ENCODE measurements at regions not wholly inside any gene's neighbourhood (a gene's known extent, or its start where the extent isn't known, plus 50 kb on each side); places are given as distances from the start of the nearest gene placed in this dataset.
A peak's percentile ranks its signal among the peaks of the same experiment; 100 is the strongest.
"Not testable (repeated sequence)": the region's sequence is repeated elsewhere in the genome, so short reads cannot be mapped to it uniquely, and the experiment has no call there.

DNA sequence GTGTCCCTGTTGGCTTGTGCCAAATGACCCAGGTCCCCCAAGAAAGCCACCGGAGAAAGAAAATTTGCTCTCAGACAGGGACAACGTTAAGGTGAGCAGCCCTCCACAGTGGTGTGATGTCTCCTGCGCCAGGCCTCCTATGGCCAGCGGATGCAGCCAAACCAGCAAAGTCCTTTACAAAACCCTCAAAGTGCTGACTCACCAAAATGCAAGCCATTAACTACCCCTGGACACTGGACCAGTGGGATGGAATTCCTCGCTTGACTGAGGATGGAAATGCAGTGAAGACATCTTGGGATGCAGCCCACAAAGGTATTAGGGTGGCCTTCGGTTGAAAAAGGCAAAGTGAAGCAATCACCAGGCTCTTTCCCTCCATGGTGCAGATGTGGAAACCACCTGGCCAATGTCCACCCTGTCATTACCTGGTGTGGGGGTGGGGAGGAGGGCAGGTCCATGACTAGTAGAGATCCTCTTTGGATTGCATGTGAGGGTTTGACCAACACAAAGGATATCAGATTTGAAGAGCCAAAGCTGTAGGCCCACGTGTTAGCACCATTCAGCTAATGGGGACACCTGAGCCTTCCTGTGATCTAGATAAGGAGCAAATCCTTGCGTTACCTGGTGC is 127.4 kb upstream of the SLC6A11 start:
- no peak for ATAC-seq (ENCODE audit: low read depth in 2 of 2)
- no peaks in the 10 kb centered on the region for H3K9me3 Mint-ChIP-seq
- no peaks in the 10 kb centered on the region for H3K36me3 Mint-ChIP-seq

DNA sequence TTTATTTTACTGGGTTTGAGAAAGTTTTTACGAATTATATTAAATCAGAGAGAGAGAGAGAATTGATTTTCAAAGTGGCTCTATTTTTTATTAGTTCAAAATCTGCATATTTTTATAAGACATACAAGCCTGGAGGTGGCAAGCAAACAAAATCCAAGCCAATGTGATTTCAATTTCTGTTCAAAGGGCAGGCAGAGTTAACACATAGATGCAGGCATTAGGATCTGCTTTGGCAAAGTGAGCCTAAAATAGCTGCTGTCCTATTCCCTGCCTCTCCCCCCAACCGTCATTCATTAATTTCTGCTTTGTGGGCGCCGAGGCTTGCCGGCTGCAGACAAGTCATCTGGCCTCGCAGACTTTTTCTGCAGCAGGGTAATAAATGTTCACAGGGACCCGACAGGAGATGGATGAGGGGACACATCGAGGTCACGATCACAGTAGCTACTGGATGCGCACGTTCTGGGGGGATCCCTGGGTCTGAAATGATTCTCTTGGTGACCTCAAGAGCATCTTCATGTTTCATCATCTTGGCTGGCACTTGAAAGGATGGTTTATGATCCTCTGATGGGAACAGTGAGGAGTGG is 123.9 kb upstream of the SLC6A11 start:
- peaks cover 0 to 2% (median 0%) of the 10 kb centered on the region in 7 donors for H3K9me3 Mint-ChIP-seq
- H3K27me3 Mint-ChIP-seq, result peaks cover 21 to 26% (median 22%) of the 10 kb centered on the region in 3 donors
- ATAC-seq (ENCODE audit: low read depth in 2 of 2) (no peak), DNase-seq (no peak)
- no peaks in the 10 kb centered on the region for H3K4me1 Mint-ChIP-seq
- no peak overlapping the region for H3K4me3 Mint-ChIP-seq
- no peak overlapping the region for H3K27ac Mint-ChIP-seq
- H3K36me3 Mint-ChIP-seq, result no peaks in the 10 kb centered on the region

More for the DNA sequence above, 127.4 kb upstream of the SLC6A11 start:
- no peak overlapping the region for H3K27ac Mint-ChIP-seq
- H3K27me3 Mint-ChIP-seq, result peaks cover 0 to 22% (median 21%) of the 10 kb centered on the region in 3 donors
- no peaks in the 10 kb centered on the region for H3K4me1 Mint-ChIP-seq
- no peak overlapping the region for H3K4me3 Mint-ChIP-seq
- DNase-seq, result no peak

GRCh38 chr3:10693457-10693856 is 122.6 kb upstream of the SLC6A11 start:
- Mint-ChIP-seq H3K4me1 (no peaks in the 10 kb centered on the region), H3K36me3 (no peaks in the 10 kb centered on the region), H3K9me3 (peaks cover 0 to 2% (median 0%) of the 10 kb centered on the region in 7 donors), H3K4me3 (no peak overlapping the region), H3K27ac (no peak overlapping the region), H3K27me3 (peaks cover 22 to 29% (median 28%) of the 10 kb centered on the region in 3 donors)
- no peak for DNase-seq
- no peak for ATAC-seq (ENCODE audit: low read depth in 2 of 2)

DNA sequence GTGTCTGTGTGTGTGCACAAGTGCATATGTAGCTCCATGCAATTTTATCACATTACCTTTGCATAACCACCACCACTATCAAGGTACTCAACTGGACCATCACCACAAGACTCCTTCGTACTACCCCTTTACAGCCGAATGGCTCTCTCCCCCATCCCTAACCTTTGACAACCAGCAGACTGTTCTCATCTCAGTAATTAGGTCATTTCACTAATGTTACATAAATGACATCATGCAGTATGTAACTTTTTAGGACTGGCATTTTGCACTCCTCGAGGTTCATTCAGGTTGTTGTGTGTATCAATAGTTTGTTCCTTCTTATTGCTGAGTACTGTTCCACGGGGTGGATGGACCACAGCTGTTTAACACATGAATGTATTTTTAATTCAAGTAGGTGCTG is 121.8 kb upstream of the SLC6A11 start:
- Mint-ChIP-seq H3K27me3 (peaks cover 27 to 34% (median 32%) of the 10 kb centered on the region in 3 donors), H3K4me1 (no peaks in the 10 kb centered on the region), H3K4me3 (no peak overlapping the region), H3K36me3 (no peaks in the 10 kb centered on the region), H3K9me3 (peaks cover 0 to 2% (median 0%) of the 10 kb centered on the region in 7 donors), H3K27ac (no peak overlapping the region)
- DNase-seq, result no peak
- ATAC-seq (ENCODE audit: low read depth in 2 of 2), result no peak

GRCh38 chr3:10695186-10695585 is 120.8 kb upstream of the SLC6A11 start:
- not testable (repeated sequence) for H3K9me3 Mint-ChIP-seq; H3K27ac Mint-ChIP-seq; H3K4me1 Mint-ChIP-seq; ATAC-seq (ENCODE audit: low read depth in 2 of 2); H3K36me3 Mint-ChIP-seq; H3K4me3 Mint-ChIP-seq; DNase-seq
- peaks cover 29 to 39% (median 31%) of the 10 kb centered on the region in 3 donors for H3K27me3 Mint-ChIP-seq

DNA sequence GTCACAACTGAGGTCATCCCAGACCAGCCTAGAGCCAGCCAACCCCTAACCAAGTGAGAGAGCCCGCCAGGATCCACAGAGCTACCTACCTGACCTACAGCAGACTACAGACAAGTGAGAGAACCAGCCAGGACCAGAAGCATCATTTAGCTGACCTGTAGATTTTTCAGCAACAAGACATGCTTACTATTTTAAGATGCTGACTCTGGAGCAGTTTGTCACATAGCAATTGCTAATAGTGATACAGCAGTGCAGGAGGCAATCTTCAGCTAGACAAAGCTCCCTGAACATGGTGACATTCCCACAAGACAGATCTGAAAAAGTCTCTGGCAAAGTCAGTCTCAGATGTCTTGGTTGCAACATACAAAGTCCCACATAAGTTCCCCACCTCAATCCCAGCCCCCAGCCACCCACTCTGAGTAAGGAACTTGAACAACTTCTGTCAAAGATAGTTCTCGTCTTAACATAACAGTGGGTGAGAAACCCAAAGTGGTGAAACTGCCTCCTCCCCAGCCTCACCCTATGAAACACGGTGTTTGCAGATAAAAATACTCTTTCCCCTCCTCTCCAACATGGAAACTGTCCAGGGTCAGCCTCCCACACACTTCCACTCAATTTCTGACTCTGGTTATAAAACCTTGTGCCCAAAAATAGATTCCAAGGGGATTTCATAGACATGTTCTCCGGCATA is 120.3 kb upstream of the SLC6A11 start:
- Mint-ChIP-seq H3K4me1 (no peaks in the 10 kb centered on the region), H3K27me3 (peaks cover 34 to 45% (median 36%) of the 10 kb centered on the region in 3 donors), H3K9me3 (peaks cover 0 to 4% (median 0%) of the 10 kb centered on the region in 7 donors), H3K4me3 (no peak overlapping the region), H3K36me3 (no peaks in the 10 kb centered on the region), H3K27ac (no peak overlapping the region)
- no peak for ATAC-seq (ENCODE audit: low read depth in 2 of 2)
- DNase-seq, result no peak

- ATAC-seq (ENCODE audit: low read depth in 2 of 2) (no peak), DNase-seq (no peak)
- no peak overlapping the region for H3K4me3 Mint-ChIP-seq
- peaks cover 44 to 67% (median 57%) of the 10 kb centered on the region in 3 donors for H3K27me3 Mint-ChIP-seq
- H3K36me3 Mint-ChIP-seq, result no peaks in the 10 kb centered on the region
- H3K9me3 Mint-ChIP-seq, result peaks cover 0 to 6% (median 0%) of the 10 kb centered on the region in 7 donors
- no peak overlapping the region for H3K27ac Mint-ChIP-seq
- peaks cover 0 to 1% (median 0%) of the 10 kb centered on the region in 3 donors for H3K4me1 Mint-ChIP-seq
Observed at GRCh38 chr3:10697918-10698317, 118.1 kb upstream of the SLC6A11 start.

GRCh38 chr3:10700821-10701220 is 115.2 kb upstream of the SLC6A11 start:
- no peak overlapping the region for H3K4me3 Mint-ChIP-seq
- H3K9me3 Mint-ChIP-seq, result peaks cover 0 to 4% (median 1%) of the 10 kb centered on the region in 7 donors
- peaks cover 0 to 6% (median 0%) of the 10 kb centered on the region in 3 donors for H3K4me1 Mint-ChIP-seq
- DNase-seq (no peak), ATAC-seq (ENCODE audit: low read depth in 2 of 2) (no peak)
- no peaks in the 10 kb centered on the region for H3K36me3 Mint-ChIP-seq
- H3K27me3 Mint-ChIP-seq, result peaks cover 55 to 86% (median 79%) of the 10 kb centered on the region in 3 donors
- no peak overlapping the region for H3K27ac Mint-ChIP-seq

- DNase-seq (no peak), ATAC-seq (ENCODE audit: low read depth in 2 of 2) (no peak)
- H3K27ac Mint-ChIP-seq, result peak overlapping the region in 1 of 6 donors; percentile 9
- H3K9me3 Mint-ChIP-seq, result peaks cover 0 to 4% (median 1%) of the 10 kb centered on the region in 7 donors
- H3K4me1 Mint-ChIP-seq, result peaks cover 9 to 14% (median 11%) of the 10 kb centered on the region in 3 donors
- no peak overlapping the region for H3K4me3 Mint-ChIP-seq
- H3K36me3 Mint-ChIP-seq, result peaks cover 0 to 7% of the 10 kb centered on the region in 2 donors
- H3K27me3 Mint-ChIP-seq, result peaks cover 64 to 83% (median 82%) of the 10 kb centered on the region in 3 donors
Observed at GRCh38 chr3:10702961-10703740, 112.9 kb upstream of the SLC6A11 start.

- ATAC-seq (ENCODE audit: low read depth in 2 of 2) (no peak), DNase-seq (no peak)
- peaks cover 9 to 19% (median 11%) of the 10 kb centered on the region in 3 donors for H3K4me1 Mint-ChIP-seq
- H3K27ac Mint-ChIP-seq, result no peak overlapping the region
- H3K9me3 Mint-ChIP-seq, result peaks cover 0 to 4% (median 1%) of the 10 kb centered on the region in 7 donors
- H3K27me3 Mint-ChIP-seq, result peaks cover 64 to 86% (median 84%) of the 10 kb centered on the region in 3 donors
- H3K36me3 Mint-ChIP-seq, result peaks cover 0 to 7% of the 10 kb centered on the region in 2 donors
- H3K4me3 Mint-ChIP-seq, result no peak overlapping the region
Observed at GRCh38 chr3:10703875-10704274, 112.2 kb upstream of the SLC6A11 start.

- Mint-ChIP-seq H3K9me3 (peaks cover 0 to 6% (median 0%) of the 10 kb centered on the region in 7 donors), H3K27ac (peak overlapping the region in 1 of 6 donors; percentile 52), H3K4me1 (peaks cover 9 to 25% (median 11%) of the 10 kb centered on the region in 3 donors), H3K36me3 (peaks cover 5 to 17% of the 10 kb centered on the region in 2 donors), H3K4me3 (peak overlapping the region in 3 of 8 donors; percentile 29 to 49 (median 42)), H3K27me3 (peaks cover 68 to 92% (median 87%) of the 10 kb centered on the region in 3 donors)
- no peak for ATAC-seq (ENCODE audit: low read depth in 2 of 2)
- no peak for DNase-seq
Observed at GRCh38 chr3:10706156-10706739, 109.8 kb upstream of the SLC6A11 start.

DNA sequence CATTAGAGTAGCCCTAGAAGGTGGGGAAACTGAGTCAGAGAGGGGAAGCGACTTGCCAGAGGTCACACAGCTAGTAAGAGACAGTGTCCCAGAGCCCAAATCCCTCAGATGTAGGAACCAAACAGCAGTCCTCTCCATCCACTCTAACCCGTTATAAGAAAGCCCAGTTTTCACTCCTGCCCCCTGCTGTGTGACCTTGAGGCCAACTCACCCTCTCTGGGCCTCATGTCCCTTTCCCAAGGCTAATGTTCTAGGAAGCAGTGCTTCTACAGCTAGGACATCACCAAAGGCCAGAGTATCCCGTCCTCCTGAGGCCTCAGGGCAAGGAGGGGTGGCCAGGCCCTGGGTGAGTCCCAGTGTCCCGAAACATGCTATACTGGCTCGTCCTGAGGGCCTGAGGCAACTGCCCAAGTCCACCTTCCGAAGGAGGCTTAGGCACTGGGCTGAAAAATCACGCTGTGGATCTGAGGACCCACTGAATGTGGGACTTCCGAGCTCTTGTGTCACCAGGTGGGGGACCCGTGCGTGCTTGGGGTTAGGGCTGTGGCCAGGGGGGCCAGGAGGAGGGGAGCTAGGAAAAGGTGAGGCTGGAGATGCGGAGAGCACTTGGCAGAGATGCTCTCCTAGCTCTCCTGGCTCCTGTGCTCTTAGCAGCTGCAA is 109.2 kb upstream of the SLC6A11 start:
- peaks cover 9 to 25% (median 11%) of the 10 kb centered on the region in 3 donors for H3K4me1 Mint-ChIP-seq
- H3K36me3 Mint-ChIP-seq, result peaks cover 5 to 17% of the 10 kb centered on the region in 2 donors
- no peak for ATAC-seq (ENCODE audit: low read depth in 2 of 2)
- peak overlapping the region in 6 of 8 donors; percentile 2 to 74 (median 46) for H3K4me3 Mint-ChIP-seq
- no peak for DNase-seq
- H3K9me3 Mint-ChIP-seq, result peaks cover 0 to 4% (median 0%) of the 10 kb centered on the region in 7 donors
- H3K27ac Mint-ChIP-seq, result no peak overlapping the region
- peaks cover 67 to 86% (median 81%) of the 10 kb centered on the region in 3 donors for H3K27me3 Mint-ChIP-seq

Data from naive B cell (primary cell).